HG02610 (cell line): ENCODE measurements at regions not wholly inside any gene's neighbourhood (a gene's known extent, or its start where the extent isn't known, plus 50 kb on each side); places are given as distances from the start of the nearest gene placed in this dataset.

Source experiments
- ATAC-seq: cut with Tn5 transposase; IDR thresholded peaks from one replicate; pipeline ENCODE4 v1.9.1; 2021; ENCODE audit warnings: mild to moderate bottlenecking, moderate library complexity; ENCODE audit not compliant: unreplicated experiment

DNA sequence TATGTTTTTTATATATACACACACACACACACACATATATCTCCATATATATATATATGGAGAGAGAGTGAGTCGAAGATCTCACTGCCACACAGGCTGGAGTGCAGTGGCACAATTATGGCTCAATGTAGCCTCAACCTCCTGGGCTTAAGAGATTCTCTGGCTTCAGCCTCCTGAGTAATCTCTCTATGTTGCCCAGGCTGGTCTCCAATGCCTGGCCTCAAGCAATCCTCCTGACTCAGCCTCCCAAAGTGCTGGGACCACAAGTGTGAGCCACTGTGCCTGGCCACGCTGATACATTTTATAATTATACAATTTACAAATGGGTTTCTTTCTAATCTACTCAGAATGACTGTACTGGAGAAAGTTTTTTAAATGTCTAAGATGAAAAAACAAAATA lies 664.2 kb downstream of the PTPRC start:
- no peak for ATAC-seq

DNA sequence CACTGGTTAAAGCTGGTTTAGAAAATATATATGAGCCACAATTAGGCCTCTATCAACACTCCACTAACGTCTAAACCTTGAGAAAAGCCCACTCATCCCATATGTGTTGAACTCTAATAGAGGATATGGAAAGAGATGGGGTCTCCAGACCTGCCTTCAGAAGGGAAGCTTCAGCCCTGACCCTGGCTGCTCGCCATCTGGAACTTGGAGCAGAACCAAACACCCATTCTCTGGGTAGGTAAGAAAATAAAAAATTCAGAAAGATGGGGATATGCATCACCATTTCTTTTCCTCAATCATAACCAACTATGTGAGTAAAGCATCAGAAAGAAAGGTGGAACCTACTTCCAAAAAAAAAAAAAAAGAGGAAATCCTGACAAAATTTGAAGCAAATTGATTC lies 666.2 kb downstream of the PTPRC start:
- no peak for ATAC-seq

DNA sequence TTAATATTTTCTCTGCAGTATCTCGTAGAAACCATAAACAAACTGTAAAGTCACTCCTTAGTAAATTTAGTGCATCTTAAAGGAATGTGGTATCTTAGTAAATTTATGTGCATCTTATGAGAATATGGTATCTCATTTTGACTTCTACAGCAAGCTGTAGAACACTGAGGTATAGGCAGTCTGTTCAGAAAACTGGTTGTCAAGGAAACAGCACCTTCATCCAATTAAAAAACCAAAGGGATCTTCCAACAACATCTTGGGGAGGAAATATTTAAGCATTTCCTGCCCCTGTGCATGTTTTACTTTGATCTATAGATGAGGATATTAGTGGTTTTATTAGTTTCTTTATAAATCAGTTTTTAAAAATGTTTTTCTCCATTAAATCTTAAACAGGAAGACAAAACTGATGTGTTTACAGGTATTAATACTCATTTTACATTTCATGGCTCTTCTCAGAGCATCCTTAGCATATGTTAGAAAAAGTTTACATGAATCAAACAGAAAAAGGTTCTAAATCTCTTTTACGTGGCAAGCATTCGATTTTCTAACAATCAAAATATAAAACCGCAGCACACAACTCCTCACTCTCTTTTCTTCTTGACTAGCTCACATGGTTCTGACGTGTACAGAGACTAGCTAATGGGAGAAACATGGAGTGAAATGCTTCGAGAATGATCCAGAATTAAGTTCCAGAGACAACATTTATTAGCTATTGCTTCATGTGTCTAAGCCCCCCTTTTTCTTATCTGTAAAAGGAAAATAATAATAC lies 668.8 kb downstream of the PTPRC start:
- ATAC-seq, result no peak

DNA sequence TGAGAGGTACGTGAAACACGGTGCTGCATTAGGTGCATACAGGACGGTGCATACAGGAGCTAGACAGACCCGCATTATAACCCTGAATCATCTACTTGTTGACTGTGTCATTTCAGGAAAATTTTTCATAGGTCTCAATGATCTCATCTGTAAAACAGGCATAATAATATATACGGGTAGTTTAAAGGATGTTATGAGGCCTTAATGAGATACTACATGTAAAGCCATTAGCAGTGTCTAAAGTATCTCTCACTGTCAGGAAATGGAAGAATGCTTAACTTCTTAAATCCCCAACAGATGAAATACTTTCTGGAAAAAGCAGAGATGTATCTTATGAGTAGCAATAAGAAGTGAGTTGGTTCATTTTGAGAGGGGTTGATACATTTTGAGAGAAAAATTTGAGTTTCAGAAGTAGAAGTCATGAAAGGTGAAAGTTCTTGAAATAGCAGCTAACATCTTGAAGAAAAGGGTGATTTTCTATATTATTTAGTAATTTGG lies 669.6 kb downstream of the PTPRC start:
- peak; percentile 88 for ATAC-seq

DNA sequence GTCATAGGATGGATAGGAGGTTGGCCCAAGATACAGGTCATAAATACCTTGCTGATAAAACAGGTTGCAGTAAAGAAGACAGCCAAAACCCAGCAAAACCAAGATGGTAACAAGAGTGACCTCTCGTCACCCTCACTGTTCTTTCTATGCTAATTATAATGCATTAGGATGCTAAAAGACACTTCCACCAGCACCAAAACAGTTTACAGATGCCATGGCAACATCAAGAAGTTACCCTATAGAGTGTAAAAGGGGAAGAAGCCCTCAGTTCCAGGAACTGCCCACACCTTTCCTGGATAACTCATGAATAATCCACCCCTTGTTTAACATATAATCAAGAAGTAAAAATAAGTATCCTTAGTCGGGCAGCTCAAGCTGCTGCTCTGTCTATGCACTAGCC lies 671.9 kb downstream of the PTPRC start:
- ATAC-seq, result no peak

DNA sequence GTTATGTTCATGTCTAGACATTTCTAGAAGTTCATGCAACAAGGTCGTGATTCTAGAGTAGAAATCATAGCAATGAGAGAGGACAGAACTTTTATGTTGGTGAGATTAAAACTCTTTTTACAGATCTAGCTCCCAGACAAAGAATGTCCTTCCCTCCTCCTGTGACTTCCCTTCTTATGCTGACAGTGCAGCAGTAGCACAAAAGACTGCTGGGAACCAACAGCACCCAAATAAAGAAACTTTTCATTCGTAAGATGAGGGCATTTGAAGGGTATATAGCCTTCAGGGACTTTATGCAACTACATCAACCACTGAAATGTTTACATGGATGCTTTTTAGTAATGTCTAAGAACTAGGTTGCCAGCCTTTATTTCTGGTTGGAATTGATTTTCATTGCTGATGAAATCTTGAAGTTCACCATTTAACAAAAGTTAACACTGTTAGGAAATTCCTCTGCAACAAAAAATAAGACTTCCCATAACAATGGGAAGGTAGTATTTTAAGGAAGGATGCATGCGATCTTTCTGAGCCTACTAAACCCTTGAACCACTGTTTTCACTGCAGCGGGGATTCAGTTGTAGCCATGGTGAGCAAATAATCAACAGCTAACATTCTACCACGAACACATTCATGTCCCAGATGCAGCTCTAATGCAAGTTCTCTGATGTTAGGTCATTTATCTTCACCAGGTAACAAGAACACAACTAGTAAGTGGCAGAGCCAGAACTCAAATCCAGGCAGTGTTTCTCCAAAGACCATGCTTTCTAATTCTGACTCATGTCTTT lies 672.8 kb downstream of the PTPRC start:
- no peak for ATAC-seq

DNA sequence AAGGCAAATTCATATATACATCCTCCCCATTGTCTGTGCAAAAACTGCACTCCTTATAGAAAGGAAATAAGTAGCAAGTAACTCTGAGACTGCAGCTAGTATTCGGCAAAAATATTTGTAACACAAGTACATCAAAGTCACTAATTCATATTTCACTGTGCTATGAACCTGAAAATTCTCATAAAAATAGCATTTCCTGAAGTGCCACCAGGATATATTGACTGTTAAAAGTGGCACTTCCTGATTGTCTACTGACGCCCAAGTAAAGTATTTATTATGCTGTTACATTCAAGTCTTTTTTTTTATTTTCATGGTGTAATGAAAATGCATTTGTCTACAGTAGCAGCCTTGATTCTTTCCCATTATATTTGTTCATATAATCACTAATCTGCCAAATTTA lies 673.8 kb downstream of the PTPRC start:
- ATAC-seq, result no peak

DNA sequence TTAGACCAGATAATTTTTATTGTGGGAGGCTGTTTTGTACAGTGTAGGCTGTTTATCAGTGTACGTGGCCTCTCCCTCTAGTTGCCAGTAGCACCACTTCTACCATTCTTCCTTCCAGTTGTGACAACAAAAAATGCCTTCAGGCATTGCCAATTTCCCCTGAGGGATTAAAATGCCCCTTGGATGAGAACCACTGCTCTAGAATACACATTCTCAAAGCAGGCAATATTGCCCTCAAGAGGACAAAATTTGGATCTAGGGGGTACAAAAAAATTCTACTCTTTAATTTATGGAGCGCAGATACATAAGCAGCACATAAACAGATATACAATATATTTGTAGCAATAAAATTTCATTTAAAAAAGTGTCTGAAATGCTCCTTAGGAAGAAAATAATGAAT lies 674.6 kb downstream of the PTPRC start:
- no peak for ATAC-seq

DNA sequence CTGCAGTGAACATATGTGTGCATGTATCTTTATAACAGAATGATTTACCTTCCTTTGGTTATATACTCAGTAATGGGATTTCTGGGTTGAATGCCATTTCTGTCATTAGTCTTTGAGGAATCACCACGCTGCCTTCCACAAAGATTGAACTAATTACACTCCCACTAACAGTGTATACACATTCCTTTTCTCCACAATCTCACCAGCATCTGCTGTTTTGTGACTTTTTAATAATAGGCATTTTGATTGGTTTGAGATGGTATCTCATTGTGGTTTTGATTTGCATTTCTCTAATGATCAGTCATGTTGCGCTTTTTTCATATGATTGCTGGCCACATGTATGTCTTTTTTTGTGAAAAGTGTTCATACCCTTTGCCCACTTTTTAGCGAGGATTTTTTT lies 680.5 kb downstream of the PTPRC start:
- ATAC-seq, result no peak

DNA sequence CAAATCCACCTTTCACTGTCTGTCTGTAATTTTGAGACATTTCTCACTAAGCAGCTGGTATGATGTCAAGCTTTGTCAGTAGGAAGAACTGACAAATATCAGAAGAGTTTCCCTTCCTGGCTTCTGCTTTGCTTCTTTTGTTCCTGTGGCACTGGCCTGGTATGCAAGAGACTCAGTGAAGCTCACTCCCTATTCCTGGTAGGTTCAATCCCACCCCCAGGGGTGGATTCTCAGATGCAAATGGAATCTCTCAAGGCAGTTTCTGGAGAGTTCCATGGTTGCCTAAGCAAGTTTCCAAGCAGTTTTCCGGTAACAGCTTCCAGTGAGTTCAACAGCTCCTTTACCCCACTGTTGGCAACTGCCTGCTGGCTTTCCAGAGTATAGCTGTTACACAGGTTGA lies 683.4 kb downstream of the PTPRC start:
- no peak for ATAC-seq

DNA sequence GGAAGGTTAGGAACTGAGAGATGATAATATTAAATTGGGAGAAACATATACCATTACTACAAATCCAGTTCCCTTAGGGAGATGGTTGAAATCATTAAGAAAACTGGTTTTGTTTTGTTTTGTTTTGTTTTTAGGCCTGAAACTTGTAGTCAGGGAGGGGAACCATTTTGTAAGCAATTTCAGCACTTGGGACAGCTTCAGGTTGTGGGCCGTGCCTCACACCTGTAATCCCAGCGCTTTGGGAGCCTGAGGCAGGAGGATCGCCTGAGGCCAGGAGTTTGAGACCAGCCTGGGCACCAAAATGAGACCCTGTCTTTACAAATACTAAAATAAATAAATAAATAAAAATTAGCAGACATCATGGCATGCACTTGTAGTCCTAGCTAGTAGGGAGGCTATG lies 694.3 kb upstream of the NR5A2 start:
- no peak for ATAC-seq

DNA sequence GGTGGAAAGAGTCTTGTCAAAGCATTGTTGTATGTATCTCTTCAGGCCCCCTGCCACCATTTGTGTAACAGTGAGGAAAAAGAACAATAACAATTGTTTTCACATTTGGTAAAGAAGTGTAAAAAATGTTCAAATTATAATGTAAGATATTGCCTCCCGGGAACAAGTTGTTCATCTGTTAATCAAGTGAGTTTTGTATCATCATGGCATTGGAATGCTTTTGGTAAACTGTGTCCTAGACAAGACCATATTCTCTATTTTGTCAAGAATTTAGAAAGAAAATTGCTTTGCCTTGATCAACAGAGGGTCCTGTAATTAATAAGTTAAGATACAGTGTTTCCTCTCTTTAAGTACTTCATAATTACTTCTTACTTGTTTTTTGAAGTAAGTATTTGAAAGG lies 692.0 kb upstream of the NR5A2 start:
- no peak for ATAC-seq

DNA sequence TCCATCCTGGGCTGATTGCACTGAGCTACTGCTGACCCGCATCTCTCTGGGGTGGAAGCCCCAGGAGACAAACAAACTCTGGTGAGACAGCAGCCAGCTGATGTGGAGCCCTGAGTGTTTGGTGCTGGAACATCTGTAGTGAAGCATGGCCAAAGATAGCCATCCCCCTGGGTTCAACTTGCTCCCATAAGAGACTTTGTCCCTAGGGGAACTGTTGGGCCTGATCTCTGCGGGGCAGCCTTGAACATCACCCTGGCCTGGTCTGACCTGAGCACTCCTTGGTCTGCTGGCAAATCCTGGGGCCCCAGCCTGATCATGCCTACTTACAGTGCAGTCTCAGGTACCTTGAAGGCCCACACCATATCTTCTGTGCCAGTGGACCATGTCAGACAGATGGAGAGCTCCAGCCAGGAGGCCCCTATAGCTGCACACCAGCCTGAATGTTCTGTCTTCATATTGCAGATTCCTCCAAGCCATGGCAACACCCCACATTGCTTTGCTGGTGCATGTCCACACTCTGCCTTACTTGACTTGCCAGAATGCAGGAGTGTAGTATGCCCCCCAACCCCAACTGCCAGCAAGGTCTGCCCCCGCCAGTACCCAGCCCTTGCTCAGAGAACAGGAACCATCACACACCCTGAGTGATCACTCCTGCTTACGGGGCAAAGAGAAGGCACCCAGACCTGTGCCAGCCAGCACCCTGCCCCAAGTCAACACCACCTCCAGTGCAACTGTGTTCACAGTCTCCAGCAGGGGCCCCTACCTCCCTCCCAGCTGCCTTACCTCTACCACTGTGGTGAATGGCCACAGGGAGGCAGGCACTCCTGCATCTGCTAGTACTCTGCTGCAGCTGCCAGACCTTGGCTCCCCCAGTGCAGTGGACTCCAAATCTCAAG lies 690.5 kb upstream of the NR5A2 start:
- no peak for ATAC-seq

DNA sequence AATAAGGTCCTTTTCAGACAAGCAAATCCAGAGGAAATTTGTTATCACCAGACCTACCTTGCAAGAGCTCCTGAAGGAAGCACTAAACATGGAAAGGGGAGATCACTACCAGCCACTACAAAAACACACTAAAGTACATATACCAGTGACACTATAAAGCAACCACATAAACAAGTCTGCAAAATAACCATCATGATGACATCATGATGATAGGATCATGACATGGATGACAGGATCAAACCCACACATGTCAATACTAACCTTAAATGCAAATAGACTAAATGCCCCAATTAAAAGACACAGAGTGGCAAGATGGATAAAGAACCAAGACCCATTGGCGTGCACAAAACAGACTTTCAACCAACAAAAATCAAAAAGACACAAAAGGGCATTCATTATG lies 688.8 kb upstream of the NR5A2 start:
- no peak for ATAC-seq

DNA sequence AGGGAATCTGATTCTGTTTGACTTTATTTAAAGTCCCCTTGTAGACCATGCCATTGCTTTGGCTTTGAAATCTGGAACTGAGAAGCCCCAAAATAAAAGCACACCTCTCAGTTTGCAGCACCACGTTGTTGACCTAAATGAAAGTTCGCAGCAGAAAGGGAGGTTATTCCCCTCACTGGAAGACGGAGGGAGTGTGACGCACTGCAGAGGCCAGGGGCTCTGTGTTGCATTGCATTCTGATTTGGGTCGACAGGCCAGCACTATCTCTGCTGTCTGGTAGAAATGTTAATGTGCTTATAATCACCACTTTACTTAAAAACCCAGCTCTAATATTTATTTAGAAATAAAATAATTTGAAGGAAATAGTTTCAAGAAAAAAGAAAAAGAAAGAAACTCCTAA lies 675.2 kb upstream of the NR5A2 start:
- ATAC-seq, result no peak

DNA sequence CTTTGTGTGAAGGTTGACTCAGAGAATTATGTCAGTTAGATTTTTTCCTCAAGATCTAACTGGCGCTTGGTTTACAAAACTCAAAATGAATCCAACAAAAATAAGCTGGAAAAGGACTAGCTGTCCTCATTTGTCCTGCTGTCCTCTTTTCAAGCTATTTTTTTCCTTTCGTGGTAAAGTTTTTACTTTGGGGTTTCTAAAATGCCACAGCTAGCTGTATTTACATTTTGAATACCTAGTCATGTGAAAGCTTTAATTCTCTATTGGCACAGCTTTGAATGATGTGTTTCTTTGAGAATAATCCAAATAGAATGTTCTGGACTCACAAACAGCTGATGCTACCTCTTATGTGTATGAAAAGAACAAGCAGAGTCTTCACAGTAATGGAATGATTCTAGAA lies 673.6 kb upstream of the NR5A2 start:
- ATAC-seq, result no peak

DNA sequence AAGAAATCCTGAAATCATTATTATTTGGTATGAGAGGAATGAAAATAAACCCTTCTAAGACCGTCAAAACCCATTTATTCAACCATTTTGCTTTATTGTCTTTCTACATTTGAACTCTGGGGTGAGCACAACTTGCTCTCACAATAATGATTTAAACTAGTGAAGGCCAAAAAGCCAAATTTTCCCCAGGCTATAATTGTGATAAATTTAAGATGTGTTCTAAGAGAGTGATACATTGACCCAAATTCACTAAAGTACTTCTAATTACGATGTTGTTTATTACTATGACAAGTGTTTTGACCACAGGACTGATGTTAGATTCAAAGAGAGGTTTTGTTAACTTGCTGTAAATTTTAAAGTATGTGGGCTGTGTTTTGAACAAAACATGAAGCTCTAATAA lies 670.9 kb upstream of the NR5A2 start:
- ATAC-seq, result no peak

DNA sequence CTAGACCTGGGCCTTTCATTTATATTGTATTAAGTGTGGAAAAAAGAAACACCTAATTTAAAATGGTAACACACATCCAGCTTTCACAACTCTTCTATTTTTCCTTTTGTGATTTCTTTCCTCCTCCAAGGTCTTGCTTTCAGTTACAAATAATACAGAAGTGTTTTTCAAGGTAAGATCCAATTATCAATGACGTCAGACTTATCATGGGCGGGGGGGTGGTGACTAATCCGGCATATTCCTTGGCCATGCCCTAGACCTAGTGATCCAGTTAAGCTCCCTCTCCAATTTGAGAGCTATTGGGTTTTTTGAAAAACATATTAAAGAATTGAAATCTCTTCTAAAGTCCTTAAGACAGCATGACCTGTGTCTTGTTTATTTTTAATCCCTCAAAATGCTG lies 669.9 kb upstream of the NR5A2 start:
- no peak for ATAC-seq

DNA sequence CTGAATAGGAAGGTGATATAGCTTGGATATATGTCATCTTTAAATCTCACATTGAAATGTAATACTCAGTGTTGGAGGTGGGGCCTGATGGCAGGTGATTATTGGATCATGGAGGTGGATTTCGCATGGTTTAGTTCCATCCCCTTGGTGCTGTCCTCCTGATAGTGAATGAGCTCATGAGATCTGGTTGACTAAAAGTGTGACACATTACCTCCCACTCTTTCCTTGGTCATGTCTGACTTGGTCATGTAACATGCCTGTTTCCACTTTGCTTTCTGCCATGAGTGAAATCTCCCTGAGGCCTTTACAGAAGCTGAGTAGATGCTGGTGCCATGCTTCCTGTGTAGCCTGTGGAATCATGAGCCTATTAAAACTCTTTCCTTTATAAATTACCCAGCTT lies 664.5 kb upstream of the NR5A2 start:
- no peak for ATAC-seq

DNA sequence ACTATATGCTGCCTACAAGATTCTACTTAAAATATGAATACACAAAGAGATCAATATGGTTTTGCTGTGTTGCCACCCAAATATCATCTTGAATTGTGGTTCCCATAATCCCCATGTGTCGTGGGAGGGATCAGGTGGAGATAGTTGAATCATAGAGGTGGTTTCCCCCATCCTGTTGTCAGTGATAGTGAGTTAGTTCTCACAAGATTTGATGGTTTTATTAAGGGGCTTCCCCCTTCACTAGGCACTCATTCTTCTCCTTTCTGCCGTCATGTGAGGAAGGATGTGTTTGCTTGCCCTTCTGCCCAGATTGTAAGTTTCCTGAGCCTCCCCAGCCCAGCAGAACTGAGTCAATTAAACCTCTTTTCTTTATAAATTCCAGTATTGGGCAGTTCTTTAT lies 654.4 kb upstream of the NR5A2 start:
- no peak for ATAC-seq

DNA sequence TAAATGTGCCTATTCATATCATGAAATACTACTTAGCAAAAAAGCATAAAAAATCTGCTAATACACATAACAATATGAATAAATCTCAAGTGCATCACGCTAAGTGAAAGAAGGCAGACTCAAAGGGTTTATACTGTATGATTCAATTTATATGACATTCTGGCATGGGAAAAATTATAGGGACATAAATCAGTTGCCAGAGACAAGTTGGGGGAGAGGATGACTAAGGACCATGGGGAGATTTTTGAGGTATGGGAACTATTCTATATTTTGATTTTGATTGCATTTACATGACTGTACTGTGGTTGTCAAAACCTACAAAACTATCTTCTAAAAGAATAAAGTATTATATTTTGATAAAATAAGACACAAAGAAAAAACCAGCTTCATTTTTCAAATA lies 650.3 kb upstream of the NR5A2 start:
- ATAC-seq, result no peak
